ENCODE measurements at regions not wholly inside any gene's neighbourhood (a gene's known extent, or its start where the extent isn't known, plus 50 kb on each side); places are given as distances from the start of the nearest gene placed in this dataset.

DNA sequence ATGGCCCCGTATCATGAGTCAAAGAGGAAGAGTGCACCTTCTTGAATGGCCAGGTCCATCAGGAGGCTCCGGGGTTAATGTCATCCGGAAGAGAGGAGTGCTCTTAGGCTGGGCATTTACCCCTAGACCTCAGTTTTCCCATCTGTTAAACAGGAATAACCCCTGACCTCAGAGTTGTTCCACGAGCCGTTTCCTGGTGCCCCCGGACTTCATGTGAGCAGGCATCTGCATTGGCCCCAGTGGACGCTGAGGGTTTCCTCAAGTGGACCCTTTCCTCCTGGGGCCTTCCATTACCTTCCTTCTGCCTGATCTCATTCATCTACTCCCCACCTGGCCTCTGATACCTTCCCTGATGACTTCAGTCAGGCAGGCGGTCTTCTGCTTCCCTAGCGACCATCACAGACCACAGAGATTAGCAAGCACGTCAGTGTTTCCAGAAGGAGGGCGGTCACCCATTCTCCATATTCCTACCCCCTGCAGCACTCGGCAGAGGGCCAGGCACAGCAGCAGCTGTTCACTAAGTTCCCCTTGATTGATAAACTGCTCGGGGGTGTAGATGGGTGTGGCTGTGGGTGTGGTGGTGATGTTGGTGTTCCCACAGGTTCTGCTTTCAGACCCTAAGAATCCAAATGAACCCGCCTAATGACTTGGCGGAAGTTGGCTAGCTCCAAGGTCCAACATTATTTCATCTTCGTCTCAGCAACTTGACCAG, 346.6 kb upstream of the TNRC6C start:
- no peak for ATAC-seq
- CTCF ChIA-PET, result interaction anchor here (0.8 kb wide), 1 partner anchor 102 kb away, joined by 3 read pairs; no protein-coding TSS in a partner anchor
- no peak for DNase-seq (ENCODE audit: low spot score)

DNA sequence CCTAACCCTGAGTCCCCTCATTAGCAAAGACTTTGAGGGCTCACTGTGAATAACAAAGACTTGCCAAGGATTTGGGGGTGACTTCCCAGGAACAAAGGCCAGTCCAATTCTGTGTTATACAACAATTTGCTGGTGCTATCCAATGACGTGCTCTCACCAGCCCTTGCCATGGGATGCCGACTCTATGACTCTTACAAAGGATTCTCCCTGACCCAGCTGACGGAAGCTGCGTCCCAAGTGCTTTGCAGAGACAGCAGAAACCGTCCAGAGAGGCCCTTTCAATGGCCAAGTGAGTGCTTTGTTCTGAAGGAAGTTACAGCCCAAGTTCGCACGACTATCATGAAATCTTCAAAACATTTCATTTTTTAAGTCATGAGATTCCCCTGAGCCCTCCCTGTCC, 345.3 kb upstream of the TNRC6C start:
- no peak for DNase-seq (ENCODE audit: low spot score)
- no peak for TF ChIP-seq FOXK1 (CRISPR knock-in tag; IDR thresholded peaks at IDR 0.05)
- TF ChIP-seq, protein P1, sequence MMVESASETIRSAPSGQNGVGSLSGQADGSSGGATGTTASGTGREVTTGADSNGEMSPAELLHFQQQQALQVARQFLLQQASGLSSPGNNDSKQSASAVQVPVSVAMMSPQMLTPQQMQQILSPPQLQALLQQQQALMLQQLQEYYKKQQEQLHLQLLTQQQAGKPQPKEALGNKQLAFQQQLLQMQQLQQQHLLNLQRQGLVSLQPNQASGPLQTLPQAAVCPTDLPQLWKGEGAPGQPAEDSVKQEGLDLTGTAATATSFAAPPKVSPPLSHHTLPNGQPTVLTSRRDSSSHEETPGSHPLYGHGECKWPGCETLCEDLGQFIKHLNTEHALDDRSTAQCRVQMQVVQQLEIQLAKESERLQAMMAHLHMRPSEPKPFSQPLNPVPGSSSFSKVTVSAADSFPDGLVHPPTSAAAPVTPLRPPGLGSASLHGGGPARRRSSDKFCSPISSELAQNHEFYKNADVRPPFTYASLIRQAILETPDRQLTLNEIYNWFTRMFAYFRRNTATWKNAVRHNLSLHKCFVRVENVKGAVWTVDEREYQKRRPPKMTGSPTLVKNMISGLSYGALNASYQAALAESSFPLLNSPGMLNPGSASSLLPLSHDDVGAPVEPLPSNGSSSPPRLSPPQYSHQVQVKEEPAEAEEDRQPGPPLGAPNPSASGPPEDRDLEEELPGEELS (CRISPR knock-in tag; IDR thresholded peaks at IDR 0.05), result no peak
- TF ChIP-seq ETV6 (CRISPR knock-in tag; IDR thresholded peaks at IDR 0.05), result no peak
- no peak for TF ChIP-seq ZNF263 (CRISPR knock-in tag; IDR thresholded peaks at IDR 0.05; ENCODE audit: low read depth)
- no peak for TF ChIP-seq PRRX2 (CRISPR knock-in tag; IDR thresholded peaks at IDR 0.05)
- no peak for TF ChIP-seq ZNF416 (CRISPR knock-in tag; IDR thresholded peaks at IDR 0.05)
- TF ChIP-seq, protein P2, sequence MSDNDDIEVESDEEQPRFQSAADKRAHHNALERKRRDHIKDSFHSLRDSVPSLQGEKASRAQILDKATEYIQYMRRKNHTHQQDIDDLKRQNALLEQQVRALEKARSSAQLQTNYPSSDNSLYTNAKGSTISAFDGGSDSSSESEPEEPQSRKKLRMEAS (CRISPR knock-in tag; IDR thresholded peaks at IDR 0.05), result no peak
- TF ChIP-seq, protein P3, sequence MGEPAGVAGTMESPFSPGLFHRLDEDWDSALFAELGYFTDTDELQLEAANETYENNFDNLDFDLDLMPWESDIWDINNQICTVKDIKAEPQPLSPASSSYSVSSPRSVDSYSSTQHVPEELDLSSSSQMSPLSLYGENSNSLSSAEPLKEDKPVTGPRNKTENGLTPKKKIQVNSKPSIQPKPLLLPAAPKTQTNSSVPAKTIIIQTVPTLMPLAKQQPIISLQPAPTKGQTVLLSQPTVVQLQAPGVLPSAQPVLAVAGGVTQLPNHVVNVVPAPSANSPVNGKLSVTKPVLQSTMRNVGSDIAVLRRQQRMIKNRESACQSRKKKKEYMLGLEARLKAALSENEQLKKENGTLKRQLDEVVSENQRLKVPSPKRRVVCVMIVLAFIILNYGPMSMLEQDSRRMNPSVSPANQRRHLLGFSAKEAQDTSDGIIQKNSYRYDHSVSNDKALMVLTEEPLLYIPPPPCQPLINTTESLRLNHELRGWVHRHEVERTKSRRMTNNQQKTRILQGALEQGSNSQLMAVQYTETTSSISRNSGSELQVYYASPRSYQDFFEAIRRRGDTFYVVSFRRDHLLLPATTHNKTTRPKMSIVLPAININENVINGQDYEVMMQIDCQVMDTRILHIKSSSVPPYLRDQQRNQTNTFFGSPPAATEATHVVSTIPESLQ (CRISPR knock-in tag; IDR thresholded peaks at IDR 0.05), result no peak
- TF ChIP-seq RELA (CRISPR knock-in tag; IDR thresholded peaks at IDR 0.05; ENCODE audit: borderline replicate concordance), result no peak
- TF ChIP-seq SMAD3 (CRISPR knock-in tag; IDR thresholded peaks at IDR 0.05; ENCODE audit: borderline replicate concordance), result no peak
- TF ChIP-seq, protein P4, sequence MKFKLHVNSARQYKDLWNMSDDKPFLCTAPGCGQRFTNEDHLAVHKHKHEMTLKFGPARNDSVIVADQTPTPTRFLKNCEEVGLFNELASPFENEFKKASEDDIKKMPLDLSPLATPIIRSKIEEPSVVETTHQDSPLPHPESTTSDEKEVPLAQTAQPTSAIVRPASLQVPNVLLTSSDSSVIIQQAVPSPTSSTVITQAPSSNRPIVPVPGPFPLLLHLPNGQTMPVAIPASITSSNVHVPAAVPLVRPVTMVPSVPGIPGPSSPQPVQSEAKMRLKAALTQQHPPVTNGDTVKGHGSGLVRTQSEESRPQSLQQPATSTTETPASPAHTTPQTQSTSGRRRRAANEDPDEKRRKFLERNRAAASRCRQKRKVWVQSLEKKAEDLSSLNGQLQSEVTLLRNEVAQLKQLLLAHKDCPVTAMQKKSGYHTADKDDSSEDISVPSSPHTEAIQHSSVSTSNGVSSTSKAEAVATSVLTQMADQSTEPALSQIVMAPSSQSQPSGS (CRISPR knock-in tag; IDR thresholded peaks at IDR 0.05; ENCODE audit: borderline replicate concordance, low read depth), result no peak
- no peak for TF ChIP-seq NR1H2 (CRISPR knock-in tag; IDR thresholded peaks at IDR 0.05)
- no peak for TF ChIP-seq ZNF317 (CRISPR knock-in tag; IDR thresholded peaks at IDR 0.05; ENCODE audit: borderline replicate concordance, low read depth)
- TF ChIP-seq, protein P5, sequence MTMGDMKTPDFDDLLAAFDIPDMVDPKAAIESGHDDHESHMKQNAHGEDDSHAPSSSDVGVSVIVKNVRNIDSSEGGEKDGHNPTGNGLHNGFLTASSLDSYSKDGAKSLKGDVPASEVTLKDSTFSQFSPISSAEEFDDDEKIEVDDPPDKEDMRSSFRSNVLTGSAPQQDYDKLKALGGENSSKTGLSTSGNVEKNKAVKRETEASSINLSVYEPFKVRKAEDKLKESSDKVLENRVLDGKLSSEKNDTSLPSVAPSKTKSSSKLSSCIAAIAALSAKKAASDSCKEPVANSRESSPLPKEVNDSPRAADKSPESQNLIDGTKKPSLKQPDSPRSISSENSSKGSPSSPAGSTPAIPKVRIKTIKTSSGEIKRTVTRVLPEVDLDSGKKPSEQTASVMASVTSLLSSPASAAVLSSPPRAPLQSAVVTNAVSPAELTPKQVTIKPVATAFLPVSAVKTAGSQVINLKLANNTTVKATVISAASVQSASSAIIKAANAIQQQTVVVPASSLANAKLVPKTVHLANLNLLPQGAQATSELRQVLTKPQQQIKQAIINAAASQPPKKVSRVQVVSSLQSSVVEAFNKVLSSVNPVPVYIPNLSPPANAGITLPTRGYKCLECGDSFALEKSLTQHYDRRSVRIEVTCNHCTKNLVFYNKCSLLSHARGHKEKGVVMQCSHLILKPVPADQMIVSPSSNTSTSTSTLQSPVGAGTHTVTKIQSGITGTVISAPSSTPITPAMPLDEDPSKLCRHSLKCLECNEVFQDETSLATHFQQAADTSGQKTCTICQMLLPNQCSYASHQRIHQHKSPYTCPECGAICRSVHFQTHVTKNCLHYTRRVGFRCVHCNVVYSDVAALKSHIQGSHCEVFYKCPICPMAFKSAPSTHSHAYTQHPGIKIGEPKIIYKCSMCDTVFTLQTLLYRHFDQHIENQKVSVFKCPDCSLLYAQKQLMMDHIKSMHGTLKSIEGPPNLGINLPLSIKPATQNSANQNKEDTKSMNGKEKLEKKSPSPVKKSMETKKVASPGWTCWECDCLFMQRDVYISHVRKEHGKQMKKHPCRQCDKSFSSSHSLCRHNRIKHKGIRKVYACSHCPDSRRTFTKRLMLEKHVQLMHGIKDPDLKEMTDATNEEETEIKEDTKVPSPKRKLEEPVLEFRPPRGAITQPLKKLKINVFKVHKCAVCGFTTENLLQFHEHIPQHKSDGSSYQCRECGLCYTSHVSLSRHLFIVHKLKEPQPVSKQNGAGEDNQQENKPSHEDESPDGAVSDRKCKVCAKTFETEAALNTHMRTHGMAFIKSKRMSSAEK (CRISPR knock-in tag; IDR thresholded peaks at IDR 0.05; ENCODE audit: borderline replicate concordance), result no peak
- TF ChIP-seq, protein P6, sequence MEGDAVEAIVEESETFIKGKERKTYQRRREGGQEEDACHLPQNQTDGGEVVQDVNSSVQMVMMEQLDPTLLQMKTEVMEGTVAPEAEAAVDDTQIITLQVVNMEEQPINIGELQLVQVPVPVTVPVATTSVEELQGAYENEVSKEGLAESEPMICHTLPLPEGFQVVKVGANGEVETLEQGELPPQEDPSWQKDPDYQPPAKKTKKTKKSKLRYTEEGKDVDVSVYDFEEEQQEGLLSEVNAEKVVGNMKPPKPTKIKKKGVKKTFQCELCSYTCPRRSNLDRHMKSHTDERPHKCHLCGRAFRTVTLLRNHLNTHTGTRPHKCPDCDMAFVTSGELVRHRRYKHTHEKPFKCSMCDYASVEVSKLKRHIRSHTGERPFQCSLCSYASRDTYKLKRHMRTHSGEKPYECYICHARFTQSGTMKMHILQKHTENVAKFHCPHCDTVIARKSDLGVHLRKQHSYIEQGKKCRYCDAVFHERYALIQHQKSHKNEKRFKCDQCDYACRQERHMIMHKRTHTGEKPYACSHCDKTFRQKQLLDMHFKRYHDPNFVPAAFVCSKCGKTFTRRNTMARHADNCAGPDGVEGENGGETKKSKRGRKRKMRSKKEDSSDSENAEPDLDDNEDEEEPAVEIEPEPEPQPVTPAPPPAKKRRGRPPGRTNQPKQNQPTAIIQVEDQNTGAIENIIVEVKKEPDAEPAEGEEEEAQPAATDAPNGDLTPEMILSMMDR (IDR thresholded peaks at IDR 0.05), result no peak
- TF ChIP-seq, protein P7, sequence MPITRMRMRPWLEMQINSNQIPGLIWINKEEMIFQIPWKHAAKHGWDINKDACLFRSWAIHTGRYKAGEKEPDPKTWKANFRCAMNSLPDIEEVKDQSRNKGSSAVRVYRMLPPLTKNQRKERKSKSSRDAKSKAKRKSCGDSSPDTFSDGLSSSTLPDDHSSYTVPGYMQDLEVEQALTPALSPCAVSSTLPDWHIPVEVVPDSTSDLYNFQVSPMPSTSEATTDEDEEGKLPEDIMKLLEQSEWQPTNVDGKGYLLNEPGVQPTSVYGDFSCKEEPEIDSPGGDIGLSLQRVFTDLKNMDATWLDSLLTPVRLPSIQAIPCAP (CRISPR knock-in tag; IDR thresholded peaks at IDR 0.05), result no peak
- CTCF ChIA-PET, result interaction anchor here (0.7 to 1.0 kb wide), 2 partner anchors 17 to 57 kb away, joined by 3 read pairs; no protein-coding TSS in a partner anchor
- Mint-ChIP-seq H3K4me3 (no peak overlapping the region), H3K9me3 (no peaks in the 10 kb centered on the region), H3K27ac (no peak overlapping the region), H3K27me3 (ENCODE audit: low read depth) (peaks cover 4% of the 10 kb centered on the region; the same call in 1 of the 2 replicates), H3K4me1 (peaks cover 25% of the 10 kb centered on the region), H3K36me3 (no peaks in the 10 kb centered on the region)
- POLR2A ChIA-PET, result no interaction called here
- ATAC-seq, result no peak

More for the DNA sequence above, 346.6 kb upstream of the TNRC6C start:
- Mint-ChIP-seq H3K36me3 (no peaks in the 10 kb centered on the region), H3K4me3 (no peak overlapping the region), H3K27me3 (ENCODE audit: low read depth) (no peaks in the 10 kb centered on the region), H3K4me1 (peaks cover 12% of the 10 kb centered on the region), H3K9me3 (no peaks in the 10 kb centered on the region), H3K27ac (no peak overlapping the region)
- TF ChIP-seq SP1 (CRISPR knock-in tag; conservative IDR thresholded peaks at IDR 0.05) (no peak), EMX1 (CRISPR knock-in tag; IDR thresholded peaks at IDR 0.05) (no peak)
- POLR2A ChIA-PET, result no interaction called here

All from WTC11 (cell line).